Astrocyte (in vitro differentiated cells and primary cell): ENCODE measurements at regions not wholly inside any gene's neighbourhood (a gene's known extent, or its start where the extent isn't known, plus 50 kb on each side); places are given as distances from the start of the nearest gene placed in this dataset.

Experiments
- DNase-seq: peaks from one replicate; pipeline ENCODE4 v3.0.0-alpha.2; 2010; ENCODE audit warnings: low read depth
- FAIRE-seq: peaks from 2 replicates; lab custom pipeline; 2011; peaks lifted over from hg19 to GRCh38; lab: Jason Lieb, UNC
- H2AFZ ChIP-seq: 2 replicates; pipeline ENCODE4 v1.6.0; 2012; ENCODE audit warnings: low read depth, low read length, inconsistent platforms
- H3K27ac ChIP-seq: 2 replicates; pipeline ENCODE4 v1.5.1; 2011; ENCODE audit warnings: low read depth, low read length, inconsistent platforms
- H3K27me3 ChIP-seq: 2 replicates; pipeline ENCODE4 v1.6.0; 2011; ENCODE audit warnings: low read length, inconsistent platforms; ENCODE audit not compliant: insufficient read depth
- H3K36me3 ChIP-seq: 2 replicates; pipeline ENCODE4 v1.5.1; 2011; ENCODE audit warnings: low read length, inconsistent platforms; ENCODE audit not compliant: insufficient read depth
- H3K4me1 ChIP-seq: 2 replicates; pipeline ENCODE4 v1.5.1; 2011; ENCODE audit warnings: low read length, inconsistent platforms; ENCODE audit not compliant: insufficient read depth
- H3K4me2 ChIP-seq: 2 replicates; pipeline ENCODE4 v1.6.0; 2012; ENCODE audit warnings: low read length, inconsistent platforms
- H3K4me3 ChIP-seq: 2 replicates; pipeline ENCODE4 v1.5.1; 2011; ENCODE audit warnings: low read depth, mild to moderate bottlenecking, low read length, inconsistent platforms; ENCODE audit not compliant: insufficient read depth
- H3K79me2 ChIP-seq: 2 replicates; pipeline ENCODE4 v1.6.0; 2012; ENCODE audit warnings: mild to moderate bottlenecking, low read length, inconsistent platforms; ENCODE audit not compliant: insufficient read depth
- H3K9ac ChIP-seq: 2 replicates; pipeline ENCODE4 v1.6.0; 2012; ENCODE audit warnings: mild to moderate bottlenecking, low read length, inconsistent platforms
- H3K9me3 ChIP-seq: 2 replicates; pipeline ENCODE4 v1.5.1; 2012; ENCODE audit warnings: low read depth, mild to moderate bottlenecking, low read length, inconsistent platforms; ENCODE audit not compliant: insufficient read depth
- H4K20me1 ChIP-seq: 2 replicates; pipeline ENCODE4 v1.6.0; 2012; ENCODE audit warnings: low read length, inconsistent platforms; ENCODE audit not compliant: insufficient read depth
- H3K27ac Mint-ChIP-seq: one replicate; pipeline ENCODE4 v1.8.0; 2021; ENCODE audit warnings: mild to moderate bottlenecking, mixed read lengths; ENCODE audit not compliant: unreplicated experiment
- H3K27me3 Mint-ChIP-seq: one replicate; pipeline ENCODE4 v1.8.0; 2021; ENCODE audit warnings: low read depth, mixed read lengths; ENCODE audit not compliant: unreplicated experiment
- H3K36me3 Mint-ChIP-seq: one replicate; pipeline ENCODE4 v1.8.0; 2021; ENCODE audit warnings: low read depth, mixed read lengths; ENCODE audit not compliant: unreplicated experiment
- H3K4me1 Mint-ChIP-seq: one replicate; pipeline ENCODE4 v1.8.0; 2021; ENCODE audit warnings: low read depth, mixed read lengths; ENCODE audit not compliant: unreplicated experiment
- H3K4me3 Mint-ChIP-seq: one replicate; pipeline ENCODE4 v1.8.0; 2021; ENCODE audit warnings: mild to moderate bottlenecking, moderate library complexity, mixed read lengths; ENCODE audit not compliant: unreplicated experiment
- H3K9me3 Mint-ChIP-seq: one replicate; pipeline ENCODE4 v1.8.0; 2021; ENCODE audit warnings: mild to moderate bottlenecking, mixed read lengths; ENCODE audit not compliant: unreplicated experiment
- EZH2 ChIP-seq: IDR thresholded peaks from 2 replicates; pipeline ENCODE4 v1.6.1; 2012; ENCODE audit warnings: mild to moderate bottlenecking, low read length, inconsistent platforms; ENCODE audit not compliant: insufficient read depth
- TF ChIP-seq, protein P1 (sequence below): IDR thresholded peaks from 2 replicates; pipeline ENCODE4 v1.5.1; 2011; ENCODE audit warnings: low read depth, mild to moderate bottlenecking, inconsistent platforms, low read length, moderate library complexity; ENCODE audit not compliant: insufficient read depth

DNA sequence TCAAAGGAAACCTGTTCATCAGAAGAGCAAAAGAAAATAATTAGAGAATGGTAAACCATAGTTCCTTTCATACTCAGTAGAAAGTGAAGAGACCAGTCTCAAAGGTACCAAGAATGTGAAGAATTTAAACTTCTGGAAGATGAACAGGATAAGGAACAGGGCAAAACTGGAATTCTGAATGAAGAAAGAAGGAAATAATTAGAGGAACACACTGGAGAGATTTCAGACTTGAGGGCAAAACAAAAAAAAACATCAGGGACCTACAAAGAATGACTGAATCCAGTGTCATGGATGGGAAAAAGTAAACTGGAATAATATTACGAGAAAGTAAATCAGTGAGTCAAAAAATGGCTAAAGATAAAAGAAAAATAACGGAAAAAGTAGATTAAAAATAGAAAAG is 245.6 kb upstream of the NEIL3 start:
- FAIRE-seq, result no peak
- Mint-ChIP-seq H3K27ac (no peak overlapping the region), H3K27me3 (no peaks in the 10 kb centered on the region), H3K9me3 (peaks cover 3% of the 10 kb centered on the region), H3K36me3 (no peaks in the 10 kb centered on the region), H3K4me1 (peaks cover 8% of the 10 kb centered on the region), H3K4me3 (no peak overlapping the region)
- Histone ChIP-seq H4K20me1 (no peaks in the 10 kb centered on the region), H2AFZ (no peak overlapping the region), H3K4me3 (no peak overlapping the region), H3K9ac (no peak overlapping the region), H3K4me2 (no peak overlapping the region), H3K36me3 (no peaks in the 10 kb centered on the region), H3K4me1 (no peaks in the 10 kb centered on the region), H3K27me3 (no peaks in the 10 kb centered on the region), H3K9me3 (no peaks in the 10 kb centered on the region), H3K27ac (no peak overlapping the region), H3K79me2 (no peaks in the 10 kb centered on the region)
- no peak for TF ChIP-seq EZH2
- TF ChIP-seq, protein P1, sequence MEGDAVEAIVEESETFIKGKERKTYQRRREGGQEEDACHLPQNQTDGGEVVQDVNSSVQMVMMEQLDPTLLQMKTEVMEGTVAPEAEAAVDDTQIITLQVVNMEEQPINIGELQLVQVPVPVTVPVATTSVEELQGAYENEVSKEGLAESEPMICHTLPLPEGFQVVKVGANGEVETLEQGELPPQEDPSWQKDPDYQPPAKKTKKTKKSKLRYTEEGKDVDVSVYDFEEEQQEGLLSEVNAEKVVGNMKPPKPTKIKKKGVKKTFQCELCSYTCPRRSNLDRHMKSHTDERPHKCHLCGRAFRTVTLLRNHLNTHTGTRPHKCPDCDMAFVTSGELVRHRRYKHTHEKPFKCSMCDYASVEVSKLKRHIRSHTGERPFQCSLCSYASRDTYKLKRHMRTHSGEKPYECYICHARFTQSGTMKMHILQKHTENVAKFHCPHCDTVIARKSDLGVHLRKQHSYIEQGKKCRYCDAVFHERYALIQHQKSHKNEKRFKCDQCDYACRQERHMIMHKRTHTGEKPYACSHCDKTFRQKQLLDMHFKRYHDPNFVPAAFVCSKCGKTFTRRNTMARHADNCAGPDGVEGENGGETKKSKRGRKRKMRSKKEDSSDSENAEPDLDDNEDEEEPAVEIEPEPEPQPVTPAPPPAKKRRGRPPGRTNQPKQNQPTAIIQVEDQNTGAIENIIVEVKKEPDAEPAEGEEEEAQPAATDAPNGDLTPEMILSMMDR, result no peak
- no peak for DNase-seq

GRCh38 chr4:177064729-177065394 is 244.8 kb upstream of the NEIL3 start:
- Histone ChIP-seq H3K27ac (no peak overlapping the region), H4K20me1 (no peaks in the 10 kb centered on the region), H3K4me1 (no peaks in the 10 kb centered on the region), H3K9me3 (no peaks in the 10 kb centered on the region), H3K9ac (no peak overlapping the region), H2AFZ (no peak overlapping the region), H3K4me3 (no peak overlapping the region), H3K36me3 (no peaks in the 10 kb centered on the region), H3K4me2 (no peak overlapping the region), H3K79me2 (no peaks in the 10 kb centered on the region), H3K27me3 (no peaks in the 10 kb centered on the region)
- Mint-ChIP-seq H3K4me1 (peaks cover 8% of the 10 kb centered on the region), H3K27ac (no peak overlapping the region), H3K27me3 (no peaks in the 10 kb centered on the region), H3K9me3 (peaks cover 3% of the 10 kb centered on the region), H3K4me3 (no peak overlapping the region), H3K36me3 (no peaks in the 10 kb centered on the region)
- FAIRE-seq, result no peak
- DNase-seq, result no peak
- no peak for TF ChIP-seq EZH2
- TF ChIP-seq, protein P1, result no peak

GRCh38 chr4:177066746-177067145 is 242.9 kb upstream of the NEIL3 start:
- TF ChIP-seq EZH2, result no peak
- TF ChIP-seq, protein P1, result no peak

More at GRCh38 chr4:177066746-177067145, 242.9 kb upstream of the NEIL3 start:
- peaks cover 8% of the 10 kb centered on the region for H3K4me1 Mint-ChIP-seq
- FAIRE-seq, result no peak
- H3K27me3 ChIP-seq, result no peaks in the 10 kb centered on the region
- no peak overlapping the region for H3K9ac ChIP-seq
- H3K4me3 Mint-ChIP-seq, result no peak overlapping the region
- H3K36me3 ChIP-seq, result no peaks in the 10 kb centered on the region
- no peak overlapping the region for H3K4me2 ChIP-seq
- H3K27me3 Mint-ChIP-seq, result no peaks in the 10 kb centered on the region
- H3K4me3 ChIP-seq, result no peak overlapping the region
- H3K4me1 ChIP-seq, result no peaks in the 10 kb centered on the region
- no peak overlapping the region for H3K27ac Mint-ChIP-seq
- no peaks in the 10 kb centered on the region for H3K9me3 ChIP-seq
- H2AFZ ChIP-seq, result no peak overlapping the region
- H3K79me2 ChIP-seq, result no peaks in the 10 kb centered on the region
- H3K36me3 Mint-ChIP-seq, result no peaks in the 10 kb centered on the region
- H3K9me3 Mint-ChIP-seq, result peaks cover 3% of the 10 kb centered on the region
- H4K20me1 ChIP-seq, result no peaks in the 10 kb centered on the region
- DNase-seq, result no peak
- H3K27ac ChIP-seq, result no peak overlapping the region
